Hematopoietic multipotent progenitor cell (in vitro differentiated cells): ENCODE measurements at regions not wholly inside any gene's neighbourhood (a gene's known extent, or its start where the extent isn't known, plus 50 kb on each side); places are given as distances from the start of the nearest gene placed in this dataset.

Source experiments
- DNase-seq, 3 donors: peaks; one replicate each; pipeline ENCODE4 v3.0.0-alpha.2; 2011 to 2015; ENCODE audit warnings: low read depth in 2 of 3, low spot score in 2 of 3

GRCh38 chr2:216808805-216809425 lies 50.9 kb downstream of the TNP1 start:
- DNase-seq, result no peak

GRCh38 chr2:216807857-216808272 lies 52.0 kb downstream of the TNP1 start:
- DNase-seq, result peak in 1 of 3 donors; percentile 31

- no peak for DNase-seq
Observed at GRCh38 chr2:216804357-216805350, 55.2 kb downstream of the TNP1 start.

GRCh38 chr2:216803791-216804190 lies 56.1 kb downstream of the TNP1 start:
- DNase-seq, result no peak

GRCh38 chr2:216802516-216803215 lies 57.2 kb downstream of the TNP1 start:
- DNase-seq, result no peak

GRCh38 chr2:216800836-216801235 lies 59.0 kb downstream of the TNP1 start:
- DNase-seq, result no peak

GRCh38 chr2:216799873-216800431 lies 59.9 kb downstream of the TNP1 start:
- peak in 1 of 3 donors; percentile 8 for DNase-seq

- no peak for DNase-seq
Observed at GRCh38 chr2:216796115-216796840, 63.6 kb downstream of the TNP1 start.

GRCh38 chr2:216793386-216793785 lies 66.5 kb downstream of the TNP1 start:
- no peak for DNase-seq

GRCh38 chr2:216792222-216793021 lies 67.4 kb downstream of the TNP1 start:
- DNase-seq, result no peak

GRCh38 chr2:216791303-216791702 lies 68.6 kb downstream of the TNP1 start:
- no peak for DNase-seq

- no peak for DNase-seq
Observed at GRCh38 chr2:216789081-216789480, 70.8 kb downstream of the TNP1 start.

GRCh38 chr2:216787851-216788540 lies 71.9 kb downstream of the TNP1 start:
- DNase-seq, result no peak

GRCh38 chr2:216786676-216787075 lies 73.2 kb downstream of the TNP1 start:
- DNase-seq, result no peak

GRCh38 chr2:216784456-216784855 lies 75.4 kb downstream of the TNP1 start:
- no peak for DNase-seq

- no peak for DNase-seq
Observed at GRCh38 chr2:216781709-216782108, 78.2 kb downstream of the TNP1 start.

GRCh38 chr2:216780843-216781242 lies 79.0 kb downstream of the TNP1 start:
- no peak for DNase-seq

- peak in 1 of 3 donors; percentile 45 for DNase-seq
Observed at GRCh38 chr2:216777637-216778273, 82.1 kb downstream of the TNP1 start.
